ENCODE measurements at regions not wholly inside any gene's neighbourhood (a gene's known extent, or its start where the extent isn't known, plus 50 kb on each side); places are given as distances from the start of the nearest gene placed in this dataset.

- no peak for TF ChIP-seq CTCF (IDR thresholded peaks at IDR 0.05)
- no peak for TF ChIP-seq ZFX (IDR thresholded peaks at IDR 0.05; ENCODE audit: borderline replicate concordance)
Observed at GRCh38 chr5:56451742-56452141, 218.6 kb upstream of the ANKRD55 start.
